OCI-LY3 (cell line): ENCODE measurements at regions not wholly inside any gene's neighbourhood (a gene's known extent, or its start where the extent isn't known, plus 50 kb on each side); places are given as distances from the start of the nearest gene placed in this dataset.

ENCODE experiments used
- H2AFZ ChIP-seq: fragments of 200-600, 300-600 bp; shearing (Covaris generic); 2 replicates; pipeline ENCODE4 v1.6.0; 2014; ENCODE audit warnings: antibody characterized with exemption, low read depth, low read length
- H3K27ac ChIP-seq: fragments of 200-600, 300-600 bp; sonication (generic); 2 replicates; pipeline ENCODE4 v1.5.1; 2014; ENCODE audit warnings: mild to moderate bottlenecking, low read length, moderate library complexity, mixed read lengths
- H3K27me3 ChIP-seq: fragments of 200-600, 300-600 bp; sonication (generic); 2 replicates; pipeline ENCODE4 v1.6.1; 2014; ENCODE audit warnings: low read depth, low read length, mixed read lengths
- H3K36me3 ChIP-seq: fragments of 200-600, 300-600 bp; sonication (generic); replicated peaks from 2 replicates; pipeline ENCODE3; 2014; ENCODE audit warnings: low read depth, low read length, mixed read lengths
- H3K4me1 ChIP-seq: fragments of 300-600, 200-600 bp; sonication (generic); 2 replicates; pipeline ENCODE4 v1.6.1; 2014; ENCODE audit warnings: low read length, mixed read lengths
- H3K4me2 ChIP-seq: fragments of 200-600, 300-600 bp; sonication (generic); 2 replicates; pipeline ENCODE4 v1.6.1; 2014; ENCODE audit warnings: low read length, mixed read lengths
- H3K4me3 ChIP-seq: fragments of 300-600, 200-600 bp; sonication (generic); 2 replicates; pipeline ENCODE4 v1.5.1; 2014; ENCODE audit warnings: antibody characterized with exemption, mild to moderate bottlenecking, low read length, moderate library complexity
- H3K79me2 ChIP-seq: fragments of 300-600, 200-600 bp; shearing (Covaris generic); 2 replicates; pipeline ENCODE4 v1.6.1; 2014; ENCODE audit warnings: mild to moderate bottlenecking, low read length, mixed read lengths
- H3K9ac ChIP-seq: fragments of 300-600, 200-600 bp; shearing (Covaris generic); 2 replicates; pipeline ENCODE4 v1.6.0; 2014; ENCODE audit warnings: mild to moderate bottlenecking, low read length, moderate library complexity
- H3K9me3 ChIP-seq: fragments of 200-600, 300-600 bp; shearing (Covaris generic); 2 replicates; pipeline ENCODE4 v1.6.1; 2014; ENCODE audit warnings: low read length, mixed read lengths; ENCODE audit not compliant: insufficient read depth
- H4K20me1 ChIP-seq: fragments of 200-600, 300-600 bp; sonication (generic); 2 replicates; pipeline ENCODE4 v1.6.1; 2016; ENCODE audit warnings: low read length, mixed read lengths; ENCODE audit not compliant: insufficient read depth
- EZH2phosphoT487 ChIP-seq: fragments of 200-600 bp; shearing (Covaris generic); IDR thresholded peaks from 2 replicates; pipeline ENCODE4 v1.6.1; 2018; ENCODE audit warnings: antibody characterized with exemption, mixed run types, low read depth
- TF ChIP-seq, protein P1 (sequence below): fragments of 200-600, 300-600 bp; sonication (generic); IDR thresholded peaks from 2 replicates; pipeline ENCODE4 v1.5.1; 2014; ENCODE audit warnings: antibody characterized with exemption, low read length, low read depth

DNA sequence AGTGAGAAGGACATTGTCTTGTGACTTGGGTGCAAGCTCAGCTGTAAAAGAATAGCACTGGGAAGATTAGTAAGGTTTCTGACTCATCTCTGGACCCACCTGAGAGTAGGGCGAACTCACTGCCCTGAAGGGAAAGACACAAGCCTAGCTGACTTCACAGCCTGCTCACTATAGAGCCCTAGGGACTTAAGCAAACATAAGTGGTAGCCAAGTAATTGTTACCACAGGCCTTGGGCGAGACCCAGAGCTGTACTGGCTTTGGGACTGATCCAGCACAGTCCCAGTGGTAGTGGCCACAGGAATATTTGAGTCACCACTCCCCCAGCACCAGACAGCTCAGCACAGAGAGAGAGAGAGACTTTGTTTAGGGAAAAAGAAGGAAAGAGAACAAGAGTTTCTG is 429.9 kb downstream of the TBL1XR1 start:
- H3K27ac ChIP-seq = no peak overlapping the region
- no peaks in the 10 kb centered on the region for H3K4me1 ChIP-seq
- no peaks in the 10 kb centered on the region for H3K79me2 ChIP-seq
- no peaks in the 10 kb centered on the region for H4K20me1 ChIP-seq
- no peak overlapping the region for H3K4me2 ChIP-seq
- no peak for TF ChIP-seq EZH2phosphoT487
- TF ChIP-seq, protein P1, sequence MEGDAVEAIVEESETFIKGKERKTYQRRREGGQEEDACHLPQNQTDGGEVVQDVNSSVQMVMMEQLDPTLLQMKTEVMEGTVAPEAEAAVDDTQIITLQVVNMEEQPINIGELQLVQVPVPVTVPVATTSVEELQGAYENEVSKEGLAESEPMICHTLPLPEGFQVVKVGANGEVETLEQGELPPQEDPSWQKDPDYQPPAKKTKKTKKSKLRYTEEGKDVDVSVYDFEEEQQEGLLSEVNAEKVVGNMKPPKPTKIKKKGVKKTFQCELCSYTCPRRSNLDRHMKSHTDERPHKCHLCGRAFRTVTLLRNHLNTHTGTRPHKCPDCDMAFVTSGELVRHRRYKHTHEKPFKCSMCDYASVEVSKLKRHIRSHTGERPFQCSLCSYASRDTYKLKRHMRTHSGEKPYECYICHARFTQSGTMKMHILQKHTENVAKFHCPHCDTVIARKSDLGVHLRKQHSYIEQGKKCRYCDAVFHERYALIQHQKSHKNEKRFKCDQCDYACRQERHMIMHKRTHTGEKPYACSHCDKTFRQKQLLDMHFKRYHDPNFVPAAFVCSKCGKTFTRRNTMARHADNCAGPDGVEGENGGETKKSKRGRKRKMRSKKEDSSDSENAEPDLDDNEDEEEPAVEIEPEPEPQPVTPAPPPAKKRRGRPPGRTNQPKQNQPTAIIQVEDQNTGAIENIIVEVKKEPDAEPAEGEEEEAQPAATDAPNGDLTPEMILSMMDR = no peak
- no peak overlapping the region for H3K4me3 ChIP-seq
- no peak overlapping the region for H3K9ac ChIP-seq
- H2AFZ ChIP-seq = no peak overlapping the region
- H3K27me3 ChIP-seq = no peaks in the 10 kb centered on the region
- H3K9me3 ChIP-seq = no peaks in the 10 kb centered on the region
- no peaks in the 10 kb centered on the region for H3K36me3 ChIP-seq

DNA sequence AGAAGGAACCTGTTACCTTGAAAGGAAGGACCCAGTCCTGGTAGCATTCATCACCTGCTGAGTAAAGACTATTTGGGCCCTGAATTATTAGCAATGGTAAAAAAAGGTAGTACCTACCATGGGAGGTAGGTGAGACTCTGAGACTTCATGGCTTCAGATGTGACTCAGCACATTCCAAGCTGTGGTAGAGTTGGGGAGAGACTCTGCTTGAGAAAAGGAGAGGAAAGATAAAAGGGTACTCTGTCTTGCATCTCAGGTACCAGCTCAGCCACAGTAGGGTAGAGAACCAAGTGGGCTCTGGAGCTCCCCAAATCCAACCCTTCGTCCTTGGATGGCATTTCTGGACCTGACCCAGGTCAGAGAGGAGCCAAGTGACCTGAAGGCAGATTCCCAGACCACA is 430.4 kb downstream of the TBL1XR1 start:
- H3K9me3 ChIP-seq = no peaks in the 10 kb centered on the region
- no peak overlapping the region for H3K4me3 ChIP-seq
- no peak overlapping the region for H3K4me2 ChIP-seq
- no peak overlapping the region for H2AFZ ChIP-seq
- no peaks in the 10 kb centered on the region for H4K20me1 ChIP-seq
- H3K36me3 ChIP-seq = no peaks in the 10 kb centered on the region
- TF ChIP-seq EZH2phosphoT487 = no peak
- TF ChIP-seq, protein P1 = no peak
- H3K79me2 ChIP-seq = no peaks in the 10 kb centered on the region
- no peak overlapping the region for H3K9ac ChIP-seq
- H3K27ac ChIP-seq = no peak overlapping the region
- no peaks in the 10 kb centered on the region for H3K4me1 ChIP-seq
- no peaks in the 10 kb centered on the region for H3K27me3 ChIP-seq

DNA sequence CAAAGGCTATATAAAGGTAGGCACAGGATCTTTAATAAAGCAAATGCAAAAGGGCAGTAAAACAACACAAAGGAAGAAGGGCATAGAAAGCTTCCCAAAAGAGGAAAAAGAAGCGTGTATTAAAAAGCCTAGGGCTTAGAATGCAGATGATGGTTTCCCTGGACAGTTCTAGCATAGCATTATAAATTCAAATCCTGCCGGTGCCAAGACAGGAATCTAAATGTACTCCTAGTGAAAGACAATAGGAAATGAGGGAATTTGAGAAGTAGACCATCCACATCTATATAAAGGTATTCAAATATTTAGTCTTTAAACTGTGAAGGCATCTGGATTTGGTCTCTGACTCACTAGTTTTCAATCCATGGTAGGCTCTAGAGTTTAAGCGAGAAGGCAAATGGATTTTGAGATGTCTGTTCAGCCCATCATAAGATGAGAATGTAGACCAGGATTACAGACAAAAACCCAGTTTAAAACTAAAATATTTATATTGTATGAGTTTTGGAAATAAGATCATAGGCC is 431.8 kb downstream of the TBL1XR1 start:
- TF ChIP-seq, protein P1 = no peak
- no peak for TF ChIP-seq EZH2phosphoT487
- H4K20me1 ChIP-seq = no peaks in the 10 kb centered on the region
- no peak overlapping the region for H2AFZ ChIP-seq
- no peaks in the 10 kb centered on the region for H3K27me3 ChIP-seq
- no peak overlapping the region for H3K4me2 ChIP-seq
- no peak overlapping the region for H3K4me3 ChIP-seq
- H3K27ac ChIP-seq = no peak overlapping the region
- no peaks in the 10 kb centered on the region for H3K79me2 ChIP-seq
- no peaks in the 10 kb centered on the region for H3K9me3 ChIP-seq
- H3K36me3 ChIP-seq = no peaks in the 10 kb centered on the region
- no peak overlapping the region for H3K9ac ChIP-seq
- H3K4me1 ChIP-seq = no peaks in the 10 kb centered on the region

DNA sequence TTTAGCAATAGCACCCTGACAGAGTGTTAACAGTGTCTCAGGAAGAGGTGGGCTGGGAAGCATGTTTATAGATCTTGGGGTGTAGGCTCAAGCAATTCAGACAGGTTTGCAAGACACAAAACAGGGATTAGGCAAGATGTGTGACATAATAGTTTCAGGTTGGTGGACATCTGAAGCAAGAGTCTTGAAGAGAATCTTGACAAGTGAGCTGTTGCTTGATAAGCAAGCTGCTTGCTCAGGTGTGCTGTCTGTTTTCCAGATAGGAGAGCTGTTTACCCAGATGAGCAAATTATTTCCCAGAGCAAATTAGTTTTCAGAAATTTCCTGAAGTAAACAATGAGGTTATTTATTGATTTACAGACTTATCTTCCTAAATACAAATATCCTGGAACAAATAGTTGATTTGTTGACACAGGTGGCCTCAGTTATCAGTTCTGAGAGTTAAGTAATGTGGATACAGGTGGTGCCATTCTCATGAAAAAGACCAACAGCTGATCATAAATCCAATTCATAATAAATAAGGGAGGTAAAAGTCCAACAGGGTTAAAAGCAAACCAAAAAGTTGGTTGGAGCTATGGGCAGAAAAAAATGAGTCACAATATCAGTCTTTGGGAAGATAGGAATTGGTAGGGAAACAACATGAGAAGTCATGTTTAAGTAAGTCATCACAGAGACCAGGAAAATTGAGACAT is 437.3 kb downstream of the TBL1XR1 start:
- no peaks in the 10 kb centered on the region for H3K79me2 ChIP-seq
- no peak overlapping the region for H3K4me3 ChIP-seq
- H3K9me3 ChIP-seq = no peaks in the 10 kb centered on the region
- H3K4me1 ChIP-seq = no peaks in the 10 kb centered on the region
- no peak overlapping the region for H3K4me2 ChIP-seq
- no peaks in the 10 kb centered on the region for H3K27me3 ChIP-seq
- no peak overlapping the region for H3K9ac ChIP-seq
- TF ChIP-seq EZH2phosphoT487 = no peak
- TF ChIP-seq, protein P1 = no peak
- H3K27ac ChIP-seq = no peak overlapping the region
- no peak overlapping the region for H2AFZ ChIP-seq
- H4K20me1 ChIP-seq = no peaks in the 10 kb centered on the region
- no peaks in the 10 kb centered on the region for H3K36me3 ChIP-seq
